ENCODE measurements at regions not wholly inside any gene's neighbourhood (a gene's known extent, or its start where the extent isn't known, plus 50 kb on each side); places are given as distances from the start of the nearest gene placed in this dataset.

GRCh38 chr2:107645586-107645985 lies 181.1 kb upstream of the RGPD4 start:
- CTCF ChIA-PET, result no interaction called here
- no peak overlapping the region for H3K4me3 Mint-ChIP-seq
- no peak overlapping the region for H3K27ac Mint-ChIP-seq

GRCh38 chr2:107648781-107649404 lies 177.8 kb upstream of the RGPD4 start:
- H3K4me1 ChIP-seq (ENCODE audit: control insufficient read depth in 2 of 2, insufficient read depth in 2 of 2, low read length in 2 of 2), result no peaks in the 10 kb centered on the region
- H3K9me3 ChIP-seq (ENCODE audit: control extremely low read depth in 1 of 3, control insufficient read depth in 2 of 3, insufficient read depth in 1 of 3, low read length in 2 of 3), result peaks cover 2 to 16% (median 3%) of the 10 kb centered on the region in 3 donors
- POLR2A ChIA-PET, result no interaction called here
- H3K9me3 Mint-ChIP-seq (ENCODE audit: insufficient read depth), result peaks cover 11% of the 10 kb centered on the region
- CTCF ChIA-PET, result no interaction called here
- H3K27me3 ChIP-seq (replicated peaks in 1 of 4; ENCODE audit: control extremely low read depth in 1 of 4, control insufficient read depth in 3 of 4, insufficient read depth in 4 of 4, low read length in 3 of 4), result no peaks in the 10 kb centered on the region
- H3K36me3 ChIP-seq (replicated peaks in 1 of 2; ENCODE audit: control extremely low read depth in 1 of 2, control insufficient read depth in 1 of 2, extremely low read depth in 1 of 2, insufficient read depth in 2 of 2, low read length in 1 of 2), result no peaks in the 10 kb centered on the region
- H3K27ac ChIP-seq (ENCODE audit: low read length in 2 of 2), result no peak overlapping the region
- H3K4me3 Mint-ChIP-seq, result no peak overlapping the region
- no peaks in the 10 kb centered on the region for H4K20me1 ChIP-seq (ENCODE audit: control insufficient read depth, insufficient read depth, low read length, poor library complexity, severe bottlenecking)
- H3K27ac Mint-ChIP-seq, result no peak overlapping the region
- DNase-seq (no peak), ATAC-seq (ENCODE audit: low read depth) (no peak)
- WGBS (ENCODE audit: insufficient coverage), result 88% methylated on average over 10 of the region's 11 CpGs
- no peak for TF ChIP-seq EZH2 (IDR thresholded peaks at IDR 0.05; ENCODE audit: borderline replicate concordance, insufficient read depth, low read depth, low read length, poor library complexity, severe bottlenecking)
- TF ChIP-seq CTCF (IDR thresholded peaks at IDR 0.05), result no peak
- H3K4me2 ChIP-seq (replicated peaks; ENCODE audit: low read depth, low read length, poor library complexity, severe bottlenecking), result no peak overlapping the region
- no peak overlapping the region for H2AFZ ChIP-seq (ENCODE audit: insufficient read depth, low read depth, low read length, poor library complexity, severe bottlenecking)
- H3K9ac ChIP-seq (ENCODE audit: low read length), result no peak overlapping the region
- H3K79me2 ChIP-seq (ENCODE audit: control insufficient read depth, insufficient read depth, low read length), result no peaks in the 10 kb centered on the region
- no peaks in the 10 kb centered on the region for H3K4me1 Mint-ChIP-seq
- intact Hi-C loops (cut with micrococcal nuclease), result no loop called here
- H3K4me3 ChIP-seq (ENCODE audit: control extremely low read depth in 1 of 5, extremely low read depth in 1 of 5, insufficient read depth in 1 of 5, low read depth in 2 of 5, low read length in 4 of 5), result no peak overlapping the region
- no peaks in the 10 kb centered on the region for H3K27me3 Mint-ChIP-seq

More at GRCh38 chr2:107645586-107645985, 181.1 kb upstream of the RGPD4 start:
- no peaks in the 10 kb centered on the region for H3K4me1 Mint-ChIP-seq
- no peaks in the 10 kb centered on the region for H4K20me1 ChIP-seq (ENCODE audit: control insufficient read depth, insufficient read depth, low read length, poor library complexity, severe bottlenecking)
- DNase-seq (no peak), ATAC-seq (ENCODE audit: low read depth) (no peak)
- H3K4me1 ChIP-seq (ENCODE audit: control insufficient read depth in 2 of 2, insufficient read depth in 2 of 2, low read length in 2 of 2), result no peaks in the 10 kb centered on the region
- no peak overlapping the region for H3K27ac ChIP-seq (ENCODE audit: low read length in 2 of 2)
- H3K9me3 ChIP-seq (ENCODE audit: control extremely low read depth in 1 of 3, control insufficient read depth in 2 of 3, insufficient read depth in 1 of 3, low read length in 2 of 3), result peaks cover 2 to 16% (median 5%) of the 10 kb centered on the region in 3 donors
- H3K9ac ChIP-seq (ENCODE audit: low read length), result no peak overlapping the region
- H3K9me3 Mint-ChIP-seq (ENCODE audit: insufficient read depth), result peaks cover 15% of the 10 kb centered on the region
- TF ChIP-seq CTCF (IDR thresholded peaks at IDR 0.05), result no peak
- H3K27me3 Mint-ChIP-seq, result no peaks in the 10 kb centered on the region
- no peak overlapping the region for H2AFZ ChIP-seq (ENCODE audit: insufficient read depth, low read depth, low read length, poor library complexity, severe bottlenecking)
- no peaks in the 10 kb centered on the region for H3K36me3 ChIP-seq (replicated peaks in 1 of 2; ENCODE audit: control extremely low read depth in 1 of 2, control insufficient read depth in 1 of 2, extremely low read depth in 1 of 2, insufficient read depth in 2 of 2, low read length in 1 of 2)
- H3K4me3 ChIP-seq (ENCODE audit: control extremely low read depth in 1 of 5, extremely low read depth in 1 of 5, insufficient read depth in 1 of 5, low read depth in 2 of 5, low read length in 4 of 5), result no peak overlapping the region
- intact Hi-C loops (cut with micrococcal nuclease), result no loop called here
- no peaks in the 10 kb centered on the region for H3K79me2 ChIP-seq (ENCODE audit: control insufficient read depth, insufficient read depth, low read length)
- no peaks in the 10 kb centered on the region for H3K27me3 ChIP-seq (replicated peaks in 1 of 4; ENCODE audit: control extremely low read depth in 1 of 4, control insufficient read depth in 3 of 4, insufficient read depth in 4 of 4, low read length in 3 of 4)
- no peak overlapping the region for H3K4me2 ChIP-seq (replicated peaks; ENCODE audit: low read depth, low read length, poor library complexity, severe bottlenecking)
- POLR2A ChIA-PET, result no interaction called here

Data from B cell (primary cell).